Stomach (tissue), 8 donors: ENCODE measurements at regions not wholly inside any gene's neighbourhood (a gene's known extent, or its start where the extent isn't known, plus 50 kb on each side); places are given as distances from the start of the nearest gene placed in this dataset.
A peak's percentile ranks its signal among the peaks of the same experiment; 100 is the strongest.

Experiments used
- DNase-seq, 2 donors: peaks; one replicate each; pipeline versions ENCODE4 v3.0.0 to v3.0.0-alpha.2; 2013 to 2019
- H3K27ac ChIP-seq, 5 donors: fragments of 200-600 bp in 4 of 5; sonication (generic) in 4 of 5; one replicate each; pipeline ENCODE4 v1.5.1; 2013 to 2019; ENCODE audit warnings: mild to moderate bottlenecking in 1 of 5, moderate library complexity in 1 of 5
- H3K27me3 ChIP-seq, 3 donors: fragments of 200-600 bp; sonication (generic); one replicate each; pipeline ENCODE4 v1.5.1; 2017 to 2019; ENCODE audit warnings: mixed run types in 1 of 3
- H3K36me3 ChIP-seq, 4 donors: fragments of 200-600 bp; sonication (generic); 1 replicate in 3 of 4; 2 replicates in 1 of 4; pipeline ENCODE4 v1.5.1; 2016 to 2019
- H3K4me1 ChIP-seq, 4 donors: fragments of 200-600 bp; sonication (generic); one replicate each; pipeline ENCODE4 v1.5.1; 2016 to 2019
- H3K4me3 ChIP-seq, 4 donors: fragments of 200-600 bp; sonication (generic) in 3 of 4; one replicate each; pipeline ENCODE4 v1.5.1; 2016 to 2019; ENCODE audit warnings: mild to moderate bottlenecking in 1 of 4
- H3K9me3 ChIP-seq, 4 donors: fragments of 200-600 bp; sonication (generic); one replicate each; pipeline ENCODE4 v1.5.1; 2016 to 2019
- CTCF ChIP-seq, 7 experiments: fragments of 450-650 bp in 4 of 7; fragments of 200-600 bp in 3 of 7; sonication (generic) in 3 of 7; IDR thresholded peaks; one replicate each; pipeline ENCODE4 v1.5.1; 2016 to 2019; ENCODE audit warnings: antibody characterized with exemption in 7 of 7, control low read depth in 2 of 7, mild to moderate bottlenecking in 1 of 7
- EP300 ChIP-seq: sonication (generic); formaldehyde crosslinking; IDR thresholded peaks from one replicate; pipeline ENCODE4 v1.6.1; 2017; ENCODE audit warnings: antibody characterized with exemption
- POLR2A ChIP-seq, 4 donors: fragments of 450-650 bp; IDR thresholded peaks; one replicate each; pipeline ENCODE4 v1.6.1; 2016; ENCODE audit warnings: antibody characterized with exemption in 4 of 4, control low read depth in 2 of 4, mild to moderate bottlenecking in 1 of 4, moderate library complexity in 1 of 4
- POLR2AphosphoS5 ChIP-seq, 3 donors: sonication (generic); formaldehyde crosslinking; IDR thresholded peaks; one replicate each; pipeline ENCODE4 v1.6.1; 2016; ENCODE audit warnings: antibody characterized with exemption in 3 of 3
- WGBS, 5 donors: extraction: QIAGEN DNeasy Blood & Tissue Kit in 3 of 5; methylation state at CpG; one replicate each; pipeline versions ENCODE4 v1.1.5 to v1.1.7; 2013 to 2018; 5-methylcytosine and 5-hydroxymethylcytosine counted together
- intact Hi-C: fragments of 100-400 bp; cut with DNase I; formaldehyde crosslinking; loops from one replicate; pipeline ENCODE4 v1.15.1; 2023; ENCODE audit warnings: low total_unique reads
- donor health status: healthy with polysubstance abuse.
- donor health status: Bipolar disorder and iron deficiency.
- donor health status: healthy.

DNA sequence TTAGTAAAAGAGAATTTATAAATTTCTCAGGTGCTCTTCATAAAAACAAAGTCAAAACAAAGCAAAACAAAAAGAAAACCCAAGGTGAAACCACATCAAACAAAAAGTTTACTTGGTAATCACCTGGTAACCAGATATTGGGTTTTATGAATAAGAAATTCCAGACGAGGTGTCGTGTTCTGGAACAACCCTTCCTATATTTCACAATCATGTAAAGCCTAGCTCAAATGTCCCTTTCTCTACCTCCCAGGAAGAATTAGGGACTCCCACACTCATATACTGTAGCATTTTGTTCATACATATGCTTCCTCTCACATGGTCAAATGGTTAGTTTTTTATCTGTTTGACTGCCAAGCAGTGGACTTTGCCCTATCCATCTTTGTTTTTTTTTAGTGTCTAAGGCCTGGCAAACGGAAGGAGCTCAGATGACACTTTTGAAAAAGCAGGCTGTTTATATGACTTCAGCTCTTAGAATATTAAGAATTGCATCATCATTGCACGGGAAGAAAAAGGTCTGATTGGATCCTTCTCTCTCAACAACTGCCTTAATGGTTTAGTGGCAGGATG lies 326.7 kb upstream of the TBL1XR1 start:
- Histone ChIP-seq H3K4me3 (no peak overlapping the region), H3K9me3 (no peaks in the 10 kb centered on the region), H3K27me3 (no peaks in the 10 kb centered on the region), H3K27ac (no peak overlapping the region), H3K36me3 (no peaks in the 10 kb centered on the region), H3K4me1 (peaks cover 0 to 38% (median 4%) of the 10 kb centered on the region in 4 donors)
- DNase-seq, result peak in 1 of 2 donors; percentile 33
- 24 to 47% (median 38%) methylated on average over 4 of the region's 4 CpGs for WGBS, 5 donors
- TF ChIP-seq POLR2A (IDR thresholded peaks at IDR 0.05) (no peak), POLR2AphosphoS5 (IDR thresholded peaks at IDR 0.05) (no peak), EP300 (no peak), CTCF (IDR thresholded peaks at IDR 0.05) (no peak)
- intact Hi-C loops, result no loop called here

DNA sequence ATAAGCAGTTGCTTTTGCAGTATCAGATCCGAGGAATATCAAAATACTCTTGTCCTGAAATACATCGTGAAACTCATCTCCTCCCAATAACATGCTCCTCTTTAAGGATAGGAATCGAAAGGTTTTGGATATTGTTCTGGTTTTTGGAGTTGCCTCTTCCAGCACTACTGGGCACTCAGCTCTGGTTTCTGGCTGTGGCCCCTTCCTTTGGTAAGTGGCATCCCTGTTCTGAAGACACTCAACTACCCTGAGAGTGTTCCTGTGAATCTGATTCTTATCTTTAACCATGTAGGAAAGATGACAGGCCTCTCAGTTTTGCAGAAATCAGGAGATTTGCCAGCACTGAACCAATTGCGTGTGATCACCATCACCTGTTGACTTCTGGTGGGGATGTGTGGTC lies 327.5 kb upstream of the TBL1XR1 start:
- Histone ChIP-seq H3K4me3 (no peak overlapping the region), H3K27ac (no peak overlapping the region), H3K9me3 (no peaks in the 10 kb centered on the region), H3K36me3 (no peaks in the 10 kb centered on the region), H3K27me3 (no peaks in the 10 kb centered on the region), H3K4me1 (peaks cover 0 to 38% (median 6%) of the 10 kb centered on the region in 4 donors)
- WGBS, 5 donors, result 96 to 100% (median 97%) methylated on average over 4 of the region's 4 CpGs
- TF ChIP-seq POLR2A (IDR thresholded peaks at IDR 0.05) (no peak), POLR2AphosphoS5 (IDR thresholded peaks at IDR 0.05) (no peak), EP300 (no peak), CTCF (IDR thresholded peaks at IDR 0.05) (no peak)
- intact Hi-C loops, result no loop called here
- DNase-seq, result no peak

GRCh38 chr3:177525414-177525813 lies 328.1 kb upstream of the TBL1XR1 start:
- 88 to 93% (median 90%) methylated on average over 1 of the region's 1 CpG for WGBS, 5 donors
- no peak for TF ChIP-seq POLR2AphosphoS5 (IDR thresholded peaks at IDR 0.05)
- no peak for TF ChIP-seq POLR2A (IDR thresholded peaks at IDR 0.05)
- no peak for TF ChIP-seq EP300
- TF ChIP-seq CTCF (IDR thresholded peaks at IDR 0.05), result no peak
- no peaks in the 10 kb centered on the region for H3K27me3 ChIP-seq
- no peaks in the 10 kb centered on the region for H3K9me3 ChIP-seq
- no peak overlapping the region for H3K27ac ChIP-seq
- H3K4me3 ChIP-seq, result no peak overlapping the region
- no peak for DNase-seq
- H3K4me1 ChIP-seq, result peaks cover 0 to 38% (median 8%) of the 10 kb centered on the region in 4 donors
- intact Hi-C loops, result no loop called here
- H3K36me3 ChIP-seq, result no peaks in the 10 kb centered on the region

- Histone ChIP-seq H3K9me3 (no peaks in the 10 kb centered on the region), H3K4me1 (peaks cover 0 to 38% (median 8%) of the 10 kb centered on the region in 4 donors), H3K27me3 (no peaks in the 10 kb centered on the region), H3K36me3 (no peaks in the 10 kb centered on the region), H3K27ac (no peak overlapping the region), H3K4me3 (no peak overlapping the region)
- WGBS, 5 donors, result 66 to 70% (median 67%) methylated on average over 9 of the region's 9 CpGs
- no peak for TF ChIP-seq EP300
- no peak for TF ChIP-seq POLR2A (IDR thresholded peaks at IDR 0.05)
- no peak for TF ChIP-seq CTCF (IDR thresholded peaks at IDR 0.05)
- TF ChIP-seq POLR2AphosphoS5 (IDR thresholded peaks at IDR 0.05), result no peak
- no peak for DNase-seq
- intact Hi-C loops, result no loop called here
These were observed 328.9 kb upstream of the TBL1XR1 start for GRCh38 chr3:177525987-177526712.
